OCI-LY7 (cell line): ENCODE measurements at regions not wholly inside any gene's neighbourhood (a gene's known extent, or its start where the extent isn't known, plus 50 kb on each side); places are given as distances from the start of the nearest gene placed in this dataset.

Experiments
- CTCF ChIP-seq: fragments of 200-600 bp; sonication (generic); conservative IDR thresholded peaks from 2 replicates; pipeline ENCODE4 v1.5.1; 2014; ENCODE audit warnings: mild to moderate bottlenecking, antibody characterized with exemption, low read length, moderate library complexity, mixed read lengths
- EZH2phosphoT487 ChIP-seq: fragments of 200-600 bp; sonication (generic); IDR thresholded peaks from 2 replicates; pipeline ENCODE4 v1.6.1; 2018; ENCODE audit warnings: low read depth, borderline replicate concordance, mild to moderate bottlenecking, mixed run types, antibody characterized with exemption, low read length, moderate library complexity, mixed read lengths

- no peak for TF ChIP-seq CTCF
- TF ChIP-seq EZH2phosphoT487, result no peak
Measured at GRCh38 chr1:172980456-172980855, 70.3 kb downstream of the TNFSF18 start.
